DMS79 (cell line): ENCODE measurements at regions not wholly inside any gene's neighbourhood (a gene's known extent, or its start where the extent isn't known, plus 50 kb on each side); places are given as distances from the start of the nearest gene placed in this dataset.

ENCODE experiments used
- DNase-seq: peaks from one replicate; lab custom pipeline; 2025; lab: John Stamatoyannopoulos, UW

DNA sequence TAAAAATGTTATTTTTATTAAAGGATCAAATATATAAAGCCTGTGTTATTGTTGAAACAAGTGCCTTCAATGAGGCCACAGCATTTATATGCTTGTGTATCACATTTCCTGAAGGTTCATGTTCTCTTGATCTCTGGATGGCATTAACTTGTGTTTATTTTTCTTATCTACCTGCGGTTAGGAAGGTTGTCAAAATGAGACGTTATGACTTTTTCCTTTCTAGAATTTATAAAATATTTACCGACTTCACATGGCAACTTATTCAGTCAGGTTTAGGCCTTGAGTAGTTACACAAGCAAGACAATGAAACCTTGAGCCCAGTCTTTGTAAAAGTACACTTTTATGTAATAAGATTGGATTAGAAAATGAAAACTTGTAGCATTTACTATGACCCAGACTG lies 196.4 kb upstream of the ACVR2A start:
- no peak for DNase-seq

DNA sequence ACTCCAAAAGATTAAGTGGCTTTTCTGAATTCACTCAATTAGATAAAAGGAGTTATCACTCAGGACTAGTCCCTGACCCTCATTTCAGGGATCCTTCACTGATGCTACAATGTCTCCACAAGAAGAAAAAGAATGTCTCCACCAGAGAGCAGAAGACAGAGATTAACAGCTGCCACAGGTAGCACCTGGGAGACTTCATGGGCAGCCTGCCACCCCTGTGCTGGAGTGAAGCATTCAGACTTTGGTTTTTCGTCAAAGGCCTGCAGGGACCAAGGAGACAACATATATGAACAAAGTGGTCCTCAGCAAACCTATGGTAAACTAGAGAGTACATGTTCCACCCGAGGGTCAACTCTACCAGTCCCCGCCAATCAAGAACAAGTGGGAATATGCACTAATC lies 197.0 kb upstream of the ACVR2A start:
- DNase-seq = no peak

- DNase-seq = no peak
Measured at GRCh38 chr2:147646818-147647468, 197.9 kb upstream of the ACVR2A start.

GRCh38 chr2:147644491-147644890 lies 200.3 kb upstream of the ACVR2A start:
- no peak for DNase-seq

DNA sequence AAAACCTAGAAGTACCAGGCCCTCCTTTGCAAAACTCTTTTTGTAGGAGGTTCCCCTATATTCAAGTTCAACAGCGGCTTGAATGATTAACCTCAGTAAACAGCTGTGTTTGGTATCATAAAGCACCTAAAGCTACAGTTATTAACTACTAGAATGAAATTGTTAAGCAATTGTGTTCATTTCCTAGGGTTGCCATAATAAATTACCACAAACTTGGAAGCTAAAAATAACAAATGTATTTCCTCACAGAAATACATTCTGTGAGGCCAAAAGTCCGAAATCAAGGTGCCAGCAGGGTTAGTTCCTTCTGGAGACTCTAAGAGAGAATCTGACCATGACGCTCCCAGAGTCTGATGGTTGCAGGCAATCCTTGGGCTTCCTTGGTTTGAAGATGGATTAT lies 202.1 kb upstream of the ACVR2A start:
- DNase-seq = no peak

DNA sequence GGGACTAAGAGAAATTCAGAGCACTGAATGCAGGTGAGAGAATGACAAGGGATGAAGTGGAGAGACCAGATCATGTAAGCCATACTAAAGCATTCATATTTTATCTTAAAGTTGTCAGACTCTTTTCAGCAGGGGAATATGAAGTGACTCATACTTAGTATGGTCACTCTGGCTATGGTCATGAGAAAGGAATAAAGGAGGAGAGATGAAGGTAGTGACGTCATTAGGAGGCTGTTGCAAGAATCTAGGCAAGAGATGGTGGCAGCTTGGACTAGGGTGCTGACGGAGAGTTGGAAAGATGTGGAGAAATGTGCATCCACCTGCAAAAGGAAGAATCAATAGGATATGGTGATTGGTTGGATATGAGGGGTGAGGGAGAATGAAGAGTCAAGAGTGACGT lies 203.2 kb upstream of the ACVR2A start:
- DNase-seq = no peak

DNA sequence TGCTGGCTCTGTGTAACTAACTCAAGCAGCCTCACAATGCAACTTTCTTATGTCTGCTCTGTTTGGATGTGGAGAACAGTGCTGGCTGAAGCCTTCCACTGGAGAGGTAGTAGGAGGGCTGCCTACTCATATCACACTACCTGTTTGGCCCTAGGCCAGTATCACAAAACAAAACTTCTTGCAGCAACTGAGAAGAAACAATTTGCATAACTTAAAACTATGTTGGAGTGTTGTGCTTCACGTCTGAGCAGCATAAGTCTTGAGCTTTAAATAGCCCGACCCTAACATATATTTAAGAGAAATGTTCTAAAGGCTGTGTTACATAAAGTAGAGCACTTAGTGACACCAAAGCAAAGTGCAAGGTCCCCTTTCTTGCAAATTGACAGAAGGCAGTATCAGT lies 204.9 kb upstream of the ACVR2A start:
- no peak for DNase-seq

GRCh38 chr2:147639386-147639785 lies 205.4 kb upstream of the ACVR2A start:
- DNase-seq = no peak

DNA sequence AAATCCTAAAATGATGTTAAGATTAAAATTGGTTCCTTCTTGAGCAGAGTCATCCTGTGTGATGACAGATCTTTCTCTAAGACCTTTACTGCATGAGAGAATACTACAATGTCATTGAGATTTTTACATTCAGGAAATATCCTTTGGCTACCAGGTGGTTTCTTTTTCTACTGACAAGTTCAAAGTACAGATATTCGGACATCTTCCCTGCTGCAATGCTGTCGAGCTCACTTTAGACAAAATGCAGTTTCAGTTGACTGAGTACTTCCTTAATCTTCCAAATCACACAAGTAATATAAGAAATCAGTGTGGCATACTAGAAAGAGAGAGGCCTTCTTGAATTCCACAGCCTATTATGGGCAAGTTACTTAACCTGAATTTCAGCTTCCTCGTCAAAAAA lies 207.9 kb upstream of the ACVR2A start:
- no peak for DNase-seq

DNA sequence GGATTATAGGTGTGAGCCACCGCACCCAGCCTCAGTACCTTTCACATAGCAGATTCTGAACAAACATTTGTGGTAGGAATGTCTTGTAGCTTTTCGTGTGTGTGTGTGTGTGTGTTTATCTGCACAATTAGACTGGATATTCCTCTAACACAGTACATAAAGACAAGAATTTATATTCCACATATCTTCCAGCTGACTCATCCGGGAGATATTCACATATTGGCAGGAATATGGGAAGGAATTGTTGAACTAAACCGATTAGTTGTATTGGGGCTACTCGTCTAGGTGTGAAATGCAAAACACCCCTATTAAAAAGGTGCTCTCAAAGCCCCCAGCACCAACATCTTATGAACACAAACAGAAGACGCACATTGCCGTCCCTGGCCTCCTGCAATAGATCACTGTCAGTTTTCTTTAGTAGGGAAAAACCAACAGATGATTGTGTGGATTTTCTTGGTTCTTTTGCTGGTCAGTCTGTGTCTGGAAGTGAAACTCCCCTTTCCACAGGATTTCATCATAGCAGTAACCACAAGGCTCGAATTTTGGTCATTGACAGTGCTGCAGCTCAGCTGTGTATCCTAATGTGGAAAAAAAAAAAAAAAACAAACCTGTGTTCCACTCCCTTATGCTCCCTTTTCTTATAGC lies 208.5 kb upstream of the ACVR2A start:
- DNase-seq = no peak

- DNase-seq = no peak
Measured at GRCh38 chr2:147634826-147635225, 210.0 kb upstream of the ACVR2A start.

DNA sequence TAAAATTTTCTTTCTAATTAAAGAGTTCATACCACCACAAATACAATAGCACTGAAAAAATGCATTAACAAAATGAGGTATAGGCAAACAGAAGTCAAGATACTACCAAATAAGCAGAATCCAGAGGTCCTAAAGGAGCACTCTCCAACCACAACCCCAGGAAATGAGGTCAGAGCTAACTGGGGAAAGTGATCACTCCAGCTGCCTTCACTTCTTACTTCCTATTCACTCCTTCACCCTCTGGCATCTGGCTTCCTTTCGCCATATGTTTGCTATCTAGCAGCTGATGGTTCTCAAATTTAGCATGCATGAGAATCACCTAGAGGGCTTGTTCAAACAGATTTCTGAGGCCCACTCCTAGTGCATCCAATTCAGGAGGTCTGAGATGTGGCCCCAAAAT lies 212.6 kb upstream of the ACVR2A start:
- no peak for DNase-seq

DNA sequence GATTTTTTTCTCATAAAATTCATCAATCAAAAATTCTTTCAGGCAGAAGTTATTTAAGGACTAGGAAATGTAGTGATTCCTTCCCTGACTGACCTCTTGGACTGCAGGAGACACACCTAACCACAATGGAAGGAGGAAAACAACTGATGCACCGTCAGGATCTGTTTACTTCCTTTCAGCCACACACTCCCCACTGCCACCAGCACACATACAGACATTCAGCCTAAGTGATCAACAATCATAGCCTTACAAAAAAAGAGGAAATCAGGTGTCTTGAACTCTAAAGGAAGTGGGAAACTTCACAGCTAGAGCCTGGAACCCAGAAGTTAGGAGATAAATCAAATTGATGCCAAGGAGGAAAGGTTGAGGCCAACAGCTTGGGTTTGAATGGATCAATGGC lies 213.5 kb upstream of the ACVR2A start:
- no peak for DNase-seq

- DNase-seq = no peak
Measured at GRCh38 chr2:147630585-147630984, 214.2 kb upstream of the ACVR2A start.

GRCh38 chr2:147628971-147629421 lies 215.8 kb upstream of the ACVR2A start:
- no peak for DNase-seq

DNA sequence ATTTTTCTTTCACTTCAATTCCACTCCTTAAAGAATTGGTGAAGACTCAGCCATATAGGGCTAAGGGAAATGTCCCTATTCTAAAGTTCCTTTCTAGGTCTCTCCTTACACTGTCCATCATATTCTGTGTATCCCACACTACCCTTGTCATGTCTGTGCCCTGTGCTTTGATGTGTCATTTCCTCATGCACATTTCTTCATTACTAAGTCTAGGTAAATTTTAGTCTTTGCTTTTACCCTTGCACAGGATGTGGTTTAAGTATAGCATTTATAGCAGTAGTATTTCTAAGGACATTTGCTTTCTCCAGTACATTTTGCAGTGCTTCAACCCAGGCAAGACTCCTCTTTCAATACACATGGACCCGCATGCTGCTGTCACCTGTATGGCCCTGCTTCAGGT lies 221.5 kb upstream of the ACVR2A start:
- DNase-seq = no peak

- no peak for DNase-seq
Measured at GRCh38 chr2:147621656-147622197, 223.1 kb upstream of the ACVR2A start.

- no peak for DNase-seq
Measured at GRCh38 chr2:147619808-147620207, 225.0 kb upstream of the ACVR2A start.

DNA sequence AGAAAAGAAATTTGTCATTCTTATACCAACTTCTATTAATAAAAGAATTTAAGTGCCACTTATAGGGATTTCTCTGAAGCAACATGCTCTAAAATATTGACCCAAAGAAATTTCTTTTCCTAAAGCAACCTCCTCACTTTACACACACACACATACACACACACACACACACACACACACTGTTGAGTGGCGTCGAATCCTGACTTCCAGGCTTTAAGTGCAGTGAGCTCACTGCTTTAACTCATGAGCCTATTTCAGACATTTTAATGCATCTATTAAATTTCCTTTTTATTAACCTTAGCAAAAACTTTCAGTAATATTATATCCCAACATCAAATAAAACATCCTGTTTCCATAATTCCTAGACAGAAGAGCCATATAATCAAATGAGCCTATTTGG lies 229.1 kb upstream of the ACVR2A start:
- no peak for DNase-seq

DNA sequence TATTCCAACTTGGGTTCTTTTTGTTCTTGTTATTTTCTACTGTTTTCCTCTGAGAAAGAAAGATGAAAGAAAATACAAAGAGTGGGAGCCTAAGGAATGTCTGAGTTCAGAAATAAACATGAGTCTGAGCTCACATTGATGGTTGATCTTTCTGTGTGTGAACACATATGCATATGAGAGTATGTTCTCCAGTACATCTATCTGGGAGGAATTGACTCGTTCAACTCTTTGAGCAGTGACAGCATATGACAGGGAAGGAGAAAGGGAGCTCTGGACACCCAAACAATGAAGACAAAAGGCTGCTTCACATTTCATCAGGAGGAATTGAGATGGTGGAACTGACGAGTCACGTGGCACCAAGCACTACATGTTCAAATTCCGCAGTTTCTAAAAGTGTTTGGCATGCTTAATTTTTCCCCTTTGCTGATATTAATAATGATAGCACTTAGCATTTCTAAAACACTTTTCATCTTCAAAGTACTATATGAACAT lies 229.8 kb upstream of the ACVR2A start:
- DNase-seq = no peak

- no peak for DNase-seq
Measured at GRCh38 chr2:147614471-147614870, 230.4 kb upstream of the ACVR2A start.

DNA sequence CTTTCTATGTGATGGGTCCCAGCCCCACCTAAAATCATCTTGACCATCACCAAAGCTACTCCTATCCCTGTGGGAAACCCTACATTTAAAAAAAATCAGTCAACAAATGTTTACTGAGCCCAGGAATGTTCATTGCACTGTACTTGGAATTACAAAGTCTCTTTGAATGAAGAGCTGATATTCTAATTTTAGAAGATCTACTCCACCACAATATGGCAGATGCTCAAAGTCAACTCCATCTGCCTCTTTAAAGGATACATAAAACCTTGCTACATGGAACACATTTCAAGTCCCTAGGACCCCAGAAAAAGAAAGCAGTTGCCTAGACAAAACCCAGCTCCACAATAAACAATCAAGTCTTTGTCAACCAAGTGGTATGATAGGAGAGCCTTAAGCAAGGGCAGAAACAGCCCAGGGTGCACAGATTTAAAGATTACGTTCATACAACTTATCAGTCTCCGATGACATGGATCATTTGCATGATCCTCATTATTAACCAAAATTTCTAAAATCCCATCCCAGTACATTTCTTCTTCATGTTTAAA lies 234.3 kb upstream of the ACVR2A start:
- DNase-seq = no peak

GRCh38 chr2:147609301-147609700 lies 235.5 kb upstream of the ACVR2A start:
- no peak for DNase-seq
